ENCODE measurements at regions not wholly inside any gene's neighbourhood (a gene's known extent, or its start where the extent isn't known, plus 50 kb on each side); places are given as distances from the start of the nearest gene placed in this dataset.

DNA sequence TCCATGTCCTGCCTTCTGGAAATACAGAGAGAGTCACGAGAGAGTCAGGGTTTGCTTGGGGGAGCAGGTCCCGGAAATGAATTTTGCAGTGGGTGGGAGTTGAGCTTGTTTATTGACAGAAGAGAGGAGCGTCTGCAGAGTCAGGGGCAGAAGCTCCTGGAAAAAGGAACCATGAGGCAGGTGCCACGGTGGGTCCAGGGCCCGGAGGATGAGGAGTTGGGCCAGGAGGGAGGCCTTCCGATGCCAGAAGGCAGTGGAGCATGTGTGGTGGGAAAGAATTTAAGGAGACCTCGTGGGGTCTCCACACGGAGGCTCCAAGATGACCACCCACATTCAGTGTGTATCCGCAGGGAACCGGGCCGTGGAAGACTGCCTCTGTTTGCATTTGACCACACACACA, 461.2 kb downstream of the BRD1 start:
- DNase-seq (ENCODE audit: insufficient read length, low spot score) (no peak), FAIRE-seq (no peak)

- no peak for FAIRE-seq
- no peak for DNase-seq (ENCODE audit: insufficient read length, low spot score)
These were observed 461.8 kb downstream of the BRD1 start for GRCh38 chr22:49365910-49366309.

DNA sequence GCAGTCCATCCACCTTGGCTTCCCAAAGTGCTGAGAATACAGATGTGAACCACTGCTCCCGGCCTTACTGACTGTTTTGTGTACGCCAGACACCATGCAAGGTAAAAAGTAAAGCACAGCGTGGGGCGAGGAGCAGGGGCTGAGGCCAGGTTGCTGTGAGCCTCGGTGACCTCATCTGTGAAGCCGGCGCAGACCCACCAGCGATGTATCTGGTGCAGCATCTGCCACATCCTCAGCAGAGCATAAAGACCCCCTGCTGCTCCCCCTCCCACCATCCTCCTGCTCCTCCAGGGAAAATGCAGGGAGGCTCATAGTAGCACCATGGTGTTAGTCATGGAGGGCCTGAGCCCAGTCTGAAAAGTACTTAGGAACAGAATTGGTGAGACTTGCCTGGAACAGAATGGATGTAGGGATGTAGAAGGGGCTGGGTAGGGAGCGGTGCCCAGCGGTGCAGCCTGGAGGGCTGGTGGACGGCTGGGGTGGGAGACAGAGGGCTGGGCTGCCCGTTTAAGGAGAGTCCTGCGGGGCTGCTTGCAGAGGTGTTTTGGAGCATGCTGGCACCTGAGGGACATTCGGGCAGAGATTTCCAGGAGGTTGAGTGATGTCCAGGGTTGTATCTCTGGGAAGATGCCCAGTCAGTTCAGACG, 462.4 kb downstream of the BRD1 start:
- no peak for FAIRE-seq
- DNase-seq (ENCODE audit: insufficient read length, low spot score), result no peak

GRCh38 chr22:49364398-49364797, 463.3 kb downstream of the BRD1 start:
- FAIRE-seq (no peak), DNase-seq (ENCODE audit: insufficient read length, low spot score) (no peak)

GRCh38 chr22:49363526-49364230, 464.0 kb downstream of the BRD1 start:
- FAIRE-seq, result no peak
- no peak for DNase-seq (ENCODE audit: insufficient read length, low spot score)

DNA sequence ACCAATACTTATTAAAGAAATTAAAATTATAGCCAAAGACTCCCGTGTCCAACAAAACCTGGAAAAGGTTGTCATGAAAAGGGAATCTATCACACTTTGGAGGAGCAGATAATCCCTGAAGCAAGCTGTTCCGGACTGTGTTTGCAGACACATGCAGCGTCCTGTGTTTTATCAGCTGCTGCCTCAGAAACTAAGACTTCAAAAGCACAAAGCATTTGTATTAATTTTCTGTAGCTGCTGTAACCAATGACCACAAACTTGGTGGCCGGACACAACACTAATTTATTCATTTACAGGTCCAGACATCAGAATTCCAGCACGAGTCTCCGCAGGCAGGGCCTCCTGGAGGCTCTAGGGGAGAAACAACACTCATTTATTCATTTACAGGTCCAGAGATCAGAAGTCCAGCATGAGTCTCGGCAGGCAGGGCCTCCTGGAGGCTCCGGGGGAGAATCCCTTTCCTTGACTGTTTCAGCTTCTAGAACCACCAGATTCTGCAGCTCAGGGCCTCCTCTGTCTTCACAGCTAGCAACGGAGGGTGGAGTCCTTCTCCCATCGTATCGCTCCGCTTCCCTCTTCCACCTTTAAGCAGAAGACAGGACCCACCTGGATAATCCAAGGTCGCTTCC, 465.3 kb downstream of the BRD1 start:
- FAIRE-seq, result no peak
- no peak for DNase-seq (ENCODE audit: insufficient read length, low spot score)

GRCh38 chr22:49361164-49361563, 466.5 kb downstream of the BRD1 start:
- no peak for DNase-seq (ENCODE audit: insufficient read length, low spot score)
- FAIRE-seq, result no peak

DNA sequence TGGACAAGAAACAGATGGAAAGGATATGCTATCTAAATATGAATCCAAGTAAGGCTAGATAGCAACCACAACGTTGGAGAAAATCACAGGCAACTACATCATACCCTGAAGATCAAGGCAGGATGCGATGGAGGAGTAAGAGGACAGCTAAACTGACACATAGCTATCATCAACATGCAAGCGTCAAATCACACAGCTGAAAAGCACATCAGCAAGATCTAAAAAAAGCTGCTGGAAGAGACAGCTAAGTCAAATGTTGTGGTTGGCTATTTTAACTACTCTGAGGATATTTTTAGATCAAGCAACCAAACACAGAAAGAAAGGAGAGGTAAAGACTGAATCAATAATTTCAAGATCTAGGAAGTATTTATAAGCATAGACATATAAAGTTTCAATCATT, 466.9 kb downstream of the BRD1 start:
- DNase-seq (ENCODE audit: insufficient read length, low spot score) (no peak), FAIRE-seq (no peak)

DNA sequence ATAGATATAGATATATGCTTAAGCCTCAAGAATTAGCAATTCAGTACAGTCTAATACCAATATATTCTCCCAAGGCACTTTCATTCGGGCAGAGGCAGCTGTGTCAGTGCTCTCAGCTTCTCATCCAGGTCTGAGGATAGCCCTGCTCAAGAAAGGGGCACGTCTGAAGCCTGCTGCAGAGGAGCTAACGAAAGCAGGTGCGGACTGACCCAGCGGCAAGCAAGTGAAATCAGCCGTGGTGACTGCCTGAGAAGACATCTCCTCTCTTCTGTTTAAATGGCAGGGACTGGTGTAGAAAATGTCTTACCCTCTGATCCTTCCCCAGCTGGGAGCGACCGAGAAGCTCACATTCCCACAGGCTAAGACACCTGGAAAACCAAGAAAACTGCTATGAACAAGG, 468.6 kb downstream of the BRD1 start:
- DNase-seq (ENCODE audit: insufficient read length, low spot score), result no peak
- FAIRE-seq, result no peak

- no peak for DNase-seq (ENCODE audit: insufficient read length, low spot score)
- no peak for FAIRE-seq
These were observed 469.8 kb downstream of the BRD1 start for GRCh38 chr22:49357661-49358440.

DNA sequence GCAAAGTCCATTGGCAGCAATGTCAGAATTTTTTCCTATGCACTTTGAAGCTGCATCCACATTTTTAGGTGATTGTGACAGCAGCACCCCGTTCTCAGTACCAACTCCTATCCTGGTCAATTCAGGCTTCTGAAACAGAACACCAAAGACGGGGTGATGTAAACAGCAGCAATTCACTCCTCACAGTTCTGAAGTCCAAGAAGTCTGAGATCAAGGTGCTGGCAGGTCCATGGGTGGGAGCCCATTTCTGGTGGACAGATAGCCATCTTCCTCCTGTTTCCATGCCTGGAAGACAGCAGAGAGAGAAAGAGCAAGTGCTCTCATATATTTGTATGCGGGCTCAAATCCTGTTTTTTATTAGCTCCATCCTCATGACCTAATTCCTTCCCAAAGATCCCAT, 471.2 kb downstream of the BRD1 start:
- no peak for FAIRE-seq

DNA sequence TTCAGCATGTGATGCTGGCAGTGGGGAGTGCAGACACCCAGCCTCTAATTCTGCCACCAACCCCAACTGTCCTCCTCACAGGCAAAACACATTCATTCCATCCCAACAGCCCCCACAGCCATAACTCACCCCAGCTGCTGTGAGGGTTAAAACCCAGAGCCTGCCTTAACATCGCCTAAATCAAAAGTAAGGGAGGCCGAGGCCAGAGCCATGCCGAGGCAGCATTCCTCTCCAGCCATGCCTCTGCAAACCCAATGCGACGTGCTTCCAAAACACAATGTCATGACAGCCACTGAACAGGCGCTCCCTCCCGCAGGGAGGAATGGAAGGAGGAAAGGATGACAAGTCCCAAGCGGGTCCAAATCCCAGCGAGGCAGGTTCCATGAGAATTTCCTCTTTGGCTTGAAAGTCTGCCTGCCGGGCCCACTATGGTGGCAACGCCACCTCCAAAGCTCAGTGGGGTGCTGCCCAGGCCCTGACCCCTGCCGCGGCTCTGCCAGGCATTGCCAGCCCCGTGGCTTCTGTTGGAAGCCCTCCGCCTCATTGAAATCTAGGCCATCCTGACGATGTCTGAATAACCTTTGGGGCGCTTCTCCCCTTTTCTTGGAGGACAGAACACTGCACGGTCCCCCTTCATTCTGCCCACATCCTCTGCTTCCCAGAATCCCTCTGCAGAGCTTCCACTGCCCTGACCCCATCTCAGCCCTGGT, 472.3 kb downstream of the BRD1 start:
- FAIRE-seq, result no peak
- DNase-seq (ENCODE audit: insufficient read length, low spot score), result no peak

More for the DNA sequence above, 471.2 kb downstream of the BRD1 start:
- no peak for DNase-seq (ENCODE audit: insufficient read length, low spot score)

DNA sequence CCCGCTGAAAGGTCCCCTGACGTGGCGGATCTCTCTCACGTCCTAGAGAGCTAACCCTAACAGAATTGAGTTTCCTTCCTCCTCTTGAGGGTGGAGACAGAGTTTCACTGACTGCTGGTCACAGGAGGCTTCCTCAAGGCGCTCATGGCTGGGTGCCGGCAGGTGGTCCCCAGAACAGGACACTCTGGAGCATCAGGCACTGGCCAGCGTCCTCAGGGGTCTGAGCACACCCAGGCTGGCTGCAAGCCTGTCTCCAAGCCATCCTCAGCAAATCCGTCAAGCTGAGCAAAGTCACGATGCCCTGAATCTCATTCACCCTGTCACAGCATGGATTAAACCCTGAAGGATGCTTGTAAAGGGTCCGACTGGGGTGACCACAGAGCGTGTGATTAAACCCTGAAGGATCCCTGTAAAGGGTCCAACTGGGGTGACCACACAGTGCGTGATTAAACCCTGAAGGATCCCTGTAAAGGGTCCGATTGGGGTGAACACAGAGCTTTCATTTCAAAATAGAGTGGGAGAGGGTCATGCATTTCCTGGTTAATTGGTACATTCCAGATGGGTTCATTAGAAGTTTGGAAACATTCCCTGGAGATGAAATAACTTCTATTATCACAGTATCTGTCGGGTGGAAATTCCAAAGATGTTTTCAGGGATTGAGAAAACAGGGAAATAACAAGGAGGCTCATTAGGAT, 473.0 kb downstream of the BRD1 start:
- no peak for FAIRE-seq
- no peak for DNase-seq (ENCODE audit: insufficient read length, low spot score)

DNA sequence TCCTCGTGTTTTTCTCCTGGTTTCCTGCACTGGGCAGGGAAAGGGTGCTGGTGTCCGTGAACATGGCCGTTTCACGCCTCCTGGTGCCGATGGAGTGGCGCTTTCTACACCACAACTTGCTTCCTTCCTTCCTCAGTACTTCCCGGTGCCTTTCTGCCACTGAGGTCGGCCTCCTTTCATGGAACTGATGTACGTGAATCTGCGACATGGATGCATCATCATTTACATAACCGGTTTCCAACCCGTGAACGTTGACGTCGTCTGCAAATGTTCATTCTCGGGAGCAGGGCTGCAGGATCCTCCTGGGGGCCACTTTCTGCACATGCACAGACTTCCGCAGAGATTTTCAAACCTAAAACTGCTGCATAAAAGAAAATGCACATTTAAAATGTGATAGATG, 474.4 kb downstream of the BRD1 start:
- no peak for DNase-seq (ENCODE audit: insufficient read length, low spot score)
- no peak for FAIRE-seq

- DNase-seq (ENCODE audit: insufficient read length, low spot score) (no peak), FAIRE-seq (no peak)
These were observed 475.1 kb downstream of the BRD1 start for GRCh38 chr22:49352361-49353169.

GRCh38 chr22:49351761-49352227, 475.9 kb downstream of the BRD1 start:
- DNase-seq (ENCODE audit: insufficient read length, low spot score), result no peak
- no peak for FAIRE-seq

DNA sequence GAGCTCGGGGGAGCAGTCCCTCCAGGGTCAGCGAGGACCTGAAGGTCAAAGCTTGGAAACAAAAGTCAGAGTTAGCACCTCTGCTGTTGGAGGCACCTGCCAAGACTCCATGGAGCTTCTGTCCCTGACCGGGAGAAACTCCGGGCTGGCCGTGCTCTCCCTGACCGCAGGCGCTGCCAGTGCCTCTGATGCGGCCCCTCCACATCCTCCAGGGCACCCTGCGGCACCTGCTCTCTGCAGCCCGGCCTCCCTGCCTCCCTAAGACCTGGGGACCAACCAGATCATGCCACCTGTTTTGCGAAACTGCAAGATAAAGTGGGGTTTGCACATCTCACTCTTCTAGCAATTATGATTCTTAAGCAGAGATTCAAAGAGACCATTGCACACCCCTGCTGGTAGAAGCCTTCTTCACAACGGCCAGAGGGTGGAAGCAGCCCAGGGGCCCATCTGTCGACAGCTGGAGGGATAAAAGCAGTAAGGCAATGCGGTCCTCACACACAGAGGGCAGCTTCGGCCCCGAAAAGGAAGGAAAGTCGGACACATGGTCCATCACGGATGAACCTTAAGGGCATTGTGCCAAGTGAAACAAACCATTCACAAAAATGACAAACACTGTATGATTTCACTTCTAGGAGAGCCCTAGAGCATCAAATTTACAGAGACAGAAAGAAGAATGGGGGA, 477.1 kb downstream of the BRD1 start:
- FAIRE-seq (no peak), DNase-seq (ENCODE audit: insufficient read length, low spot score) (no peak)

GRCh38 chr22:49349841-49350381, 477.8 kb downstream of the BRD1 start:
- FAIRE-seq (no peak), DNase-seq (ENCODE audit: insufficient read length, low spot score) (no peak)

Measured in HTR-8/SVneo (cell line).